ENCODE measurements at regions not wholly inside any gene's neighbourhood (a gene's known extent, or its start where the extent isn't known, plus 50 kb on each side); places are given as distances from the start of the nearest gene placed in this dataset.
"Not testable (repeated sequence)": the region's sequence is repeated elsewhere in the genome, so short reads cannot be mapped to it uniquely, and the experiment has no call there.

DNA sequence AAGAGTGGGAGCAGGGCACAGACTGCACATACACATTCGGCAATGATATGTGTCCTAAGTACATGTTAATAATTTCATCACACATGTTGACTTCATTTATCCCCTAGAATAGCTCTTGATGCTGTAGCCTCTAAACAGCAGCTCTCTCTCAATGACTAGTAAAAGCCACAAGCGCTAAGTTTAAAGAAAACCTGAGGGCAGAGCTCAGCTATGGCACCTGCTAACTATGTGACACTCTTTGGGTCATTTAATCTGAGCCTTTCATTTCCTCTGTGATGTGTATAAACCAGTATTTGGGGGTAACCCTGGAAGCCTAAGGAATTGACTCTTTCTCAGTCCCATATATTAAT, 140.6 kb upstream of the MOCS2 start:
- Histone ChIP-seq H3K4me1 (ENCODE audit: control insufficient read depth, insufficient read depth, low read length) (peaks cover 32% of the 10 kb centered on the region), H3K9me3 (ENCODE audit: control insufficient read depth, low read length) (no peaks in the 10 kb centered on the region), H3K36me3 (ENCODE audit: control insufficient read depth, insufficient read depth, low read length, severe bottlenecking) (no peaks in the 10 kb centered on the region), H3K27me3 (replicated peaks; ENCODE audit: control insufficient read depth, insufficient read depth, low read length) (no peaks in the 10 kb centered on the region), H3K4me3 (ENCODE audit: low read length) (peak overlapping the region; percentile 57), H3K9ac (ENCODE audit: low read length) (peak overlapping the region; percentile 64)
- no peak for DNase-seq (ENCODE audit: low read depth)

DNA sequence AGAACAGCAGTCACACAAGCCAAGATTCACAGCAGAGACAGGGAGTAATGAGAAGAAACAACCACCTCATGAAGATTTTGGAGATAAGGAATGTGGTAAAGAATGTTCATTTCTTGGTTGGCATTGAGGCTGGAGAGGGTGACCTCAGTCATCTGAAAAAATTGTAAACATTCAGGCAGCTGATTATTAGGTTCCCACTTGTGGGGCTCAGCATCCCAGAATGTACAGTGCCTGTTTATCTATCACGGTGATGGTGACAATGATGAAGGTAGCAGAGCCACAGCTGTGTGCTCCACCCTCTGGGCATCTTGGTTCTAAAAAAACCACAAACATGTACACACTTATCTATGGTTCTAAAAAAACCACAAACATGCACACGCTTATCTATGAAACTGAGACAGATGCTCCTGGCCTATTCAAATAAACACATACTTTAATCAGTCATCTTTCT, 143.9 kb upstream of the MOCS2 start:
- Histone ChIP-seq H3K27me3 (replicated peaks; ENCODE audit: control insufficient read depth, insufficient read depth, low read length) (no peaks in the 10 kb centered on the region), H3K9me3 (ENCODE audit: control insufficient read depth, low read length) (no peaks in the 10 kb centered on the region), H3K9ac (ENCODE audit: low read length) (no peak overlapping the region), H3K4me3 (ENCODE audit: low read length) (no peak overlapping the region), H3K4me1 (ENCODE audit: control insufficient read depth, insufficient read depth, low read length) (peaks cover 23% of the 10 kb centered on the region), H3K36me3 (ENCODE audit: control insufficient read depth, insufficient read depth, low read length, severe bottlenecking) (no peaks in the 10 kb centered on the region)
- DNase-seq (ENCODE audit: low read depth): peak; percentile 49

DNA sequence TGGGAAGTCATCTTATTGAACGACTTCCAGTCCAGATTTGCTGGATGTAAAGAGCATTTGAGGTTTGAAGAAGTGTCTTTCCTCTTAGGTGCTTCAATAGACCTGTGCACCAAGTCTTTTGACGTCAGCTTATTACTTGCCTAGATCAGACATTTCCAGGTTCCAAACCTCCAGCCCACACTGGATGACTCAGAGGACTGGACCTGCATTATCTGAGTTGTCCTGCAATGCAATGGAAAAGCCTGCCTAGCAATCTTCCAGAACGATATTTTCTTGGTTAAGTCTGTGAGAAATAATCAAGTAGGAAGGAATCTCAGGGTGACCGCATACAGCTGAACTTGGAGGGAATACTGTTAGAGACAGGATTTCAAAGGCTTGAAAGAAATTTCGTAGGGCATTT, 147.2 kb upstream of the MOCS2 start:
- H3K9me3 ChIP-seq (ENCODE audit: control insufficient read depth, low read length): no peaks in the 10 kb centered on the region
- peaks cover 19% of the 10 kb centered on the region for H3K4me1 ChIP-seq (ENCODE audit: control insufficient read depth, insufficient read depth, low read length)
- H3K36me3 ChIP-seq (ENCODE audit: control insufficient read depth, insufficient read depth, low read length, severe bottlenecking): no peaks in the 10 kb centered on the region
- no peak overlapping the region for H3K4me3 ChIP-seq (ENCODE audit: low read length)
- H3K27me3 ChIP-seq (replicated peaks; ENCODE audit: control insufficient read depth, insufficient read depth, low read length): no peaks in the 10 kb centered on the region
- DNase-seq (ENCODE audit: low read depth): peak; percentile 23
- no peak overlapping the region for H3K9ac ChIP-seq (ENCODE audit: low read length)

DNA sequence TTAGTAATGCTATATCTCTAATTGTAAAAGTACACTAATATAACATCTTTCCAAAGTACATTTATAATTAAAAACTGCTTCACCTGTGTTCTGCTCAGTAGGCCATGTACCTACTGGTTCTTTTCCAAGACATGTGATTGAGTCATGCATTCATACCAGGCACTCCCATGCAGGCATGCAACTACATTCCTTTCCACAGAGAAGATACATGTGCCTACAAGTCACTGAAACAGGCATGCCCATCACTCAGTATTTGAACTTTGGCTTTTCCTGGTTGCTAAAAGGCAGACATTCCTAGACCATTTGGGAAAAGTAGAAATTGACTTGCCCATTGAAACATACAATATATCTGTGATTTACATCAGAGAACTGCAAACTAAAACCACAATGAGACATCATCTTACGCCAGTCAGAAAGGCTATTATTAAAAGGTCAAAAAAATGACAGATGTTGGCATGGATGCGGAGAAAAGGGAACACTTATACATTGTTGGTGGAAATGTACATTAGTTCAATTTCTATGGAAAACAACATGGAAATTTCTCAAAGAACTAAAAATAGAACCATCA, 148.3 kb upstream of the MOCS2 start:
- Histone ChIP-seq H3K4me3 (ENCODE audit: low read length) (no peak overlapping the region), H3K27me3 (replicated peaks; ENCODE audit: control insufficient read depth, insufficient read depth, low read length) (no peaks in the 10 kb centered on the region), H3K4me1 (ENCODE audit: control insufficient read depth, insufficient read depth, low read length) (peaks cover 26% of the 10 kb centered on the region), H3K9ac (ENCODE audit: low read length) (no peak overlapping the region), H3K9me3 (ENCODE audit: control insufficient read depth, low read length) (no peaks in the 10 kb centered on the region), H3K36me3 (ENCODE audit: control insufficient read depth, insufficient read depth, low read length, severe bottlenecking) (no peaks in the 10 kb centered on the region)
- DNase-seq (ENCODE audit: low read depth): no peak

DNA sequence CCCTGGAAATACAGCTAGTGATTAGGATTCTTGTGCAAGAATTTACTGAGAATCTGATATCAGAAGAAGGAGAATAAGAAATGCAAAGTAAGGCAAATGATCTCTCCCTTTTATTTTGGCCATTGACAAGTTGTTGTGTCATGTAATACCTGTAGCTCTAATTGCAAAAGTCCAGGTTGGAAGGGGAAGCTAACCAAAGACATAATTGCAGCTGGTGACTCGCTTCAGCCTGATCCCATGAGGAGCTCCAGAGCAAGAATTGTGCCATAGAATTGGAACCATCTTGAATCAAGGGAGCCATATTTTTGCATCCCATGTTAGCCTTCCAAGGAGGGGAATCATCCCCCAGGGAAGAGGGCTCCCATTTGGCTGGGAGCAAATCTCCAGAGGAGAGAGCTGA, 149.6 kb upstream of the MOCS2 start:
- H3K9me3 ChIP-seq (ENCODE audit: control insufficient read depth, low read length): no peaks in the 10 kb centered on the region
- no peaks in the 10 kb centered on the region for H3K36me3 ChIP-seq (ENCODE audit: control insufficient read depth, insufficient read depth, low read length, severe bottlenecking)
- no peak for DNase-seq (ENCODE audit: low read depth)
- peaks cover 26% of the 10 kb centered on the region for H3K4me1 ChIP-seq (ENCODE audit: control insufficient read depth, insufficient read depth, low read length)
- H3K27me3 ChIP-seq (replicated peaks; ENCODE audit: control insufficient read depth, insufficient read depth, low read length): no peaks in the 10 kb centered on the region
- H3K9ac ChIP-seq (ENCODE audit: low read length): no peak overlapping the region
- H3K4me3 ChIP-seq (ENCODE audit: low read length): no peak overlapping the region

DNA sequence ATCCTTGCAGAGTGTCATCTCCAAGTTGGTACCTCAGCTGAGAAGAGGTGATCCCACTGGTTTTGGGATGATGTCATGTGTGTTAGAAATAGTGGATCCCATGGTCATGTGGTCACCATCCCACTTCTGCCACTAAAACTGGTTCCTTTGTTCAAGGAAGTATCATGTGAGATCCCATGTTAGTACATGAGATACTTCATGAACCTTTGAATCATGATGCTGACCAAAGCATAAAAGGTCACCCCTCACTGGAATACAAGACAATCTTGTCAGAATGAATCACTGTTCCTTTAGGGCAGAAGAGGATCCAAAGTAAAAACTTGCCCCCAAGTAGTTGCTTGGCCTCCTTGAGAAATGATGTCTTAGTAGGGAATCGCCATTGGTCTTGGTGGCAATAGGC, 150.9 kb upstream of the MOCS2 start:
- H3K36me3 ChIP-seq (ENCODE audit: control insufficient read depth, insufficient read depth, low read length, severe bottlenecking): no peaks in the 10 kb centered on the region
- no peaks in the 10 kb centered on the region for H3K9me3 ChIP-seq (ENCODE audit: control insufficient read depth, low read length)
- no peak overlapping the region for H3K9ac ChIP-seq (ENCODE audit: low read length)
- DNase-seq (ENCODE audit: low read depth): no peak
- H3K27me3 ChIP-seq (replicated peaks; ENCODE audit: control insufficient read depth, insufficient read depth, low read length): no peaks in the 10 kb centered on the region
- H3K4me3 ChIP-seq (ENCODE audit: low read length): no peak overlapping the region
- peaks cover 26% of the 10 kb centered on the region for H3K4me1 ChIP-seq (ENCODE audit: control insufficient read depth, insufficient read depth, low read length)

DNA sequence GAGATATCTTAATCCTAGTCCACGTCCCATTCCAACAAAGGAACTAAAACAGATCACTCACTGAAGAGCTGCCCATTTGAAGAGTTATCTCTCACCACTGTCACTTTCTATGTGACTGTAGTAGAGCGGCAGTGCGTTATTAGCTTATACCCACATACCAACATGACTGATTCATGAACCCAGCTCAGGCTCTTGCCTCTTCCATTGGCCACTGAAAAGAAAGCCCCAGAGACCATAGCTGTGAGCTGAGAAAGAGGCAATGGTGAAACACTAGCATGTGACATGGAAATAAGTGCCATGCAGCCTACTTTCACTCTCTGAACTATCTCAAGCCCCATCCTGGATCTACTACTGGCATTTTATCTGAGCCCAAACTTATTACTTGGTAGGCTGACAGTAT, 151.7 kb upstream of the MOCS2 start:
- no peak overlapping the region for H3K4me3 ChIP-seq (ENCODE audit: low read length)
- H3K27me3 ChIP-seq (replicated peaks; ENCODE audit: control insufficient read depth, insufficient read depth, low read length): no peaks in the 10 kb centered on the region
- H3K36me3 ChIP-seq (ENCODE audit: control insufficient read depth, insufficient read depth, low read length, severe bottlenecking): no peaks in the 10 kb centered on the region
- H3K9me3 ChIP-seq (ENCODE audit: control insufficient read depth, low read length): no peaks in the 10 kb centered on the region
- peak; percentile 14 for DNase-seq (ENCODE audit: low read depth)
- H3K4me1 ChIP-seq (ENCODE audit: control insufficient read depth, insufficient read depth, low read length): peaks cover 26% of the 10 kb centered on the region
- H3K9ac ChIP-seq (ENCODE audit: low read length): no peak overlapping the region

DNA sequence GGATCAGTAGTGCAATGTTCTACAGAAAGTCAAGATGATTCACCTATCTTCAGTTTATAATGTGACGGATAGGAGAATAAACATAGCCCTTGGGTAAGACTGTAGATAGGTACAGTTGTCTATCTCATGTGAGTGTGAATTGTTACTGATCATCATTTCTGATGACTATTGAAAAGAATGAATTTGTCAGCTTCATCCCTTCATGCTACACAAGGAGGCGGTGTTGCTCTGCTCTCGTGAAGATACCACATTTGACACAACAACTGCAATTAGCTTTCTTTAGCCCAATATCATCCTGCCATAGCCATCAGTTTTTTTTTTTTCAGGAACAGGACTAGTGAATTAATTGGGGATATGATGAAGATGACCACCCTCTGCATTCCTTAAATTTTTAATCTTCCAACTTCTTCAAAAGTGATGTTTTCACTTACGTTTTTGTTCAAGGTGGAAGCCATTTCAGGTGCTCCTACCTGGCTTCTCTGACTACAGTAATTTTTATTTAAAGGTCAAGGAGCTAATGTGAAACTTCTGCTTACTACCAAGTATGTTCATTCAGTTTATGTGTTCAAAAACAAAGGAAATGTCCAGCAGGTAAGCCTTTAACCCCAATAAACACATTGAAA, 152.9 kb upstream of the MOCS2 start:
- DNase-seq (ENCODE audit: low read depth): peak; percentile 72
- H3K4me3 ChIP-seq (ENCODE audit: low read length): no peak overlapping the region
- no peaks in the 10 kb centered on the region for H3K9me3 ChIP-seq (ENCODE audit: control insufficient read depth, low read length)
- H3K36me3 ChIP-seq (ENCODE audit: control insufficient read depth, insufficient read depth, low read length, severe bottlenecking): no peaks in the 10 kb centered on the region
- H3K4me1 ChIP-seq (ENCODE audit: control insufficient read depth, insufficient read depth, low read length): peaks cover 26% of the 10 kb centered on the region
- no peak overlapping the region for H3K9ac ChIP-seq (ENCODE audit: low read length)
- H3K27me3 ChIP-seq (replicated peaks; ENCODE audit: control insufficient read depth, insufficient read depth, low read length): no peaks in the 10 kb centered on the region

DNA sequence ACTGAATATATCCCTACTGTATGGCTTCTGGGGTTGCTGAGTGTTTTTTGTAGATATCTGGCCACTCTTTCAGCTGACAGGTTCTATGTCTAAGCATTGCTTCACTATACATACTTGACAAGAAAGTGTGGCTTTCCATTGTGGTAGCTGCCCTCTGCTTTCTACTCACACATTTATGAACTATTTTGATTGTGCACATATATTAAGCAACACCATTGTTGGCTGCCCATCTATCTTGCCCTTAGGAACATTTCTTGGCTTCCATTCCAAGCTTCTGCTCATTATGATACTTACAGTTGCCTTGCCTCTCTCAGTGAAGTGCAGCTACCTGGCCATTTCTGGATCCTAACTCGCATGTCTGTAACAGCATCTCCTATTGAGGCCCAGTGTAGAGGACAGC, 153.6 kb upstream of the MOCS2 start:
- Histone ChIP-seq H3K27me3 (replicated peaks; ENCODE audit: control insufficient read depth, insufficient read depth, low read length) (no peaks in the 10 kb centered on the region), H3K9me3 (ENCODE audit: control insufficient read depth, low read length) (no peaks in the 10 kb centered on the region), H3K36me3 (ENCODE audit: control insufficient read depth, insufficient read depth, low read length, severe bottlenecking) (no peaks in the 10 kb centered on the region), H3K4me1 (ENCODE audit: control insufficient read depth, insufficient read depth, low read length) (peaks cover 26% of the 10 kb centered on the region), H3K9ac (ENCODE audit: low read length) (no peak overlapping the region), H3K4me3 (ENCODE audit: low read length) (no peak overlapping the region)
- no peak for DNase-seq (ENCODE audit: low read depth)

DNA sequence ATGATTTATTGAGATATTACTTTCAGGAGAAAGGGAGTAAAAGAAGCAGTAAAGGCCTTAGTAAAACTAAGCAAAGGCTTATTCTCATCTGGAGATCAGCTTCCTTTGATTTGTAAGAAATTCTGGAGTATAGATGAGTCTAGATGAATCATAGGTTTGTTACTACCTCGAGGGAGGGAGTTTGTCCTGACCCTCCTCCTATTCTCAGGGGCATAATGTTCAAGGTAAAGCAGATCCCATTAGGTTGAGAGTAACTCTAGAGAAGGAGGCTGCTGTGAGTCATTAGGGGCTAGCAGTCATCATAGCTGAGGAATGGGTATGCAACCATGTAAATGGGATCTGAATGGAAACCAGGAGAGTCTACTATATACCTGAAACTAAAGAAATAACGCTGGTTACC, 155.5 kb upstream of the MOCS2 start:
- Histone ChIP-seq H3K36me3 (ENCODE audit: control insufficient read depth, insufficient read depth, low read length, severe bottlenecking) (no peaks in the 10 kb centered on the region), H3K9me3 (ENCODE audit: control insufficient read depth, low read length) (no peaks in the 10 kb centered on the region), H3K4me1 (ENCODE audit: control insufficient read depth, insufficient read depth, low read length) (peaks cover 26% of the 10 kb centered on the region), H3K9ac (ENCODE audit: low read length) (no peak overlapping the region), H3K27me3 (replicated peaks; ENCODE audit: control insufficient read depth, insufficient read depth, low read length) (no peaks in the 10 kb centered on the region), H3K4me3 (ENCODE audit: low read length) (no peak overlapping the region)
- DNase-seq (ENCODE audit: low read depth): no peak

DNA sequence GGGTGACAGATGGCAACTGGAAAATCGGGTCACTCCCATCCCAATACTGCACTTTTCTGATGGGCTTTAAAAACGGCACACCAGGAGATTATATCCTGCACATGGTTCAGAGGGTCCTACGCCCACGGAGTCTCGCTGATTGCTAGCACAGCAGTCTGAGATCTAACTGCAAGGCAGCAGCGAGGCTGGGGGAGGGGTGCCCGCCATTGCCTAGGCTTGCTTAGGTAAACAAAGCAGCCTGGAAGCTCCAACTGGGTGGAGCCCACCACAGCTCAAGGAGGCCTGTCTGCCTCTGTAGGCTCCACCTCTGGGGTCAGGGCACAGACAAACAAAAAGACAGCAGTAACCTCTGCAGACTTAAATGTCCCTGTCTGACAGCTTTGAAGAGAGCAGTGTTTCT, 158.7 kb upstream of the MOCS2 start:
- not testable (repeated sequence) for H3K36me3 ChIP-seq (ENCODE audit: control insufficient read depth, insufficient read depth, low read length, severe bottlenecking); H3K4me3 ChIP-seq (ENCODE audit: low read length); DNase-seq (ENCODE audit: low read depth); H3K4me1 ChIP-seq (ENCODE audit: control insufficient read depth, insufficient read depth, low read length); H3K9ac ChIP-seq (ENCODE audit: low read length); H3K9me3 ChIP-seq (ENCODE audit: control insufficient read depth, low read length); H3K27me3 ChIP-seq (replicated peaks; ENCODE audit: control insufficient read depth, insufficient read depth, low read length)

DNA sequence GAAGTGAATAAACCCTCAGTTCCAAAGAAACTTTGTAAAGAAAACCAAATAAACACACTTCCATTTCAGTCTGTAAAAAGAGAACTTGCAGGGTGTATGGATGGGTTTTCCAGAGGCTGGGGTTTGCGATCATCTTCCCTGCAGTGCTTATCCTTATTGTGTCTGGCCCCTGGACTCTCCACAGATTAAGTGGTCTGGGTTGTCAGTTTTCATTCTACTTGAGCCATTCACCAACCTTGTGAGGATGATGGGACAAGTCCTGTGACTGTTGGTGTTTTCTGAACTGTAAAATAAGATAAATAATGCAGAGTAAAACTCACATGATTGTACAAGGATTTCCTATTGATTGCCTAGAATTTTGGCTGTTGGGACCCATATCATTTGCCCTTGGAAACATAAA, 166.1 kb upstream of the MOCS2 start:
- H3K27me3 ChIP-seq (replicated peaks; ENCODE audit: control insufficient read depth, insufficient read depth, low read length): no peaks in the 10 kb centered on the region
- no peak for DNase-seq (ENCODE audit: low read depth)
- H3K9me3 ChIP-seq (ENCODE audit: control insufficient read depth, low read length): no peaks in the 10 kb centered on the region

More for the DNA sequence above, 166.1 kb upstream of the MOCS2 start:
- Histone ChIP-seq H3K9ac (ENCODE audit: low read length) (no peak overlapping the region), H3K4me3 (ENCODE audit: low read length) (no peak overlapping the region), H3K36me3 (ENCODE audit: control insufficient read depth, insufficient read depth, low read length, severe bottlenecking) (no peaks in the 10 kb centered on the region), H3K4me1 (ENCODE audit: control insufficient read depth, insufficient read depth, low read length) (peaks cover 10% of the 10 kb centered on the region)
